ENCODE measurements at regions not wholly inside any gene's neighbourhood (a gene's known extent, or its start where the extent isn't known, plus 50 kb on each side); places are given as distances from the start of the nearest gene placed in this dataset.

DNA sequence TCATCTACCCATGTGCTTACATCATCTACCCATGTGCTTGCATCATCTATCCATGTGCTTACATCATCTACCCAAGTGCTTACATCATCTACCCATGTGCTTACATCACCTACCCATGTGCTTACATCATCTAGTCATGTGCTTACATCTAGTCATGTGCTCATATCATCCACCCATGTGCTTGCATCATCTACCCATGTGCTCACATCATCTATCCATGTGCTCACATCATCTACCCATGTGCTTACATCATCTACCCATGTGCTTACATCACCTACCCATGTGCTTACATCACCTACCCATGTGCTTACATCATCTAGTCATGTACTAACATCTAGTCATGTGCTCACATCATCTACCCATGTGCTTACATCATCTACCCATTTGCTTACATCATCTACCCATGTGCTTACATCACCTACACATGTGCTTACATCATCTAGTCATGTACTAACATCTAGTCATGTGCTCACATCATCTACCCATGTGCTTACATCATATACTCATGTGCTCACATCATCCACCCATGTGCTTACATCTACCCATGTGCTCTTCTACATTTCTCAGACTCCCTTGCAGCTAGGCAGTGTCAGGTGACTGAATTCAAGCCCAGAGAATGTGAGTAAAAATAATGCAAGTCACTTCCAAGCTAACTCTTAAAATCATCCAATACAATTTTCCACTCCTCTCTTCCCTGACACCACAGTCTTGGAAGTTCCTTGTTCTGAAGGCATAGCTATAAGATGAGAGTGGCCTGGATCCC is 196.8 kb downstream of the CBLN1 start:
- no peak overlapping the region for H3K4me3 ChIP-seq (ENCODE audit: low read length)
- no peak for DNase-seq
- no peak overlapping the region for H3K27ac ChIP-seq (ENCODE audit: low read length)
- H3K27me3 ChIP-seq (ENCODE audit: control insufficient read depth, insufficient read depth, low read length): no peaks in the 10 kb centered on the region
- H3K36me3 ChIP-seq (ENCODE audit: control insufficient read depth, insufficient read depth, low read length): no peaks in the 10 kb centered on the region
- peaks cover 5% of the 10 kb centered on the region for H3K9me3 ChIP-seq (replicated peaks; ENCODE audit: control insufficient read depth, low read depth, low read length)
- H3K4me1 ChIP-seq (ENCODE audit: control insufficient read depth, insufficient read depth, low read length): no peaks in the 10 kb centered on the region

DNA sequence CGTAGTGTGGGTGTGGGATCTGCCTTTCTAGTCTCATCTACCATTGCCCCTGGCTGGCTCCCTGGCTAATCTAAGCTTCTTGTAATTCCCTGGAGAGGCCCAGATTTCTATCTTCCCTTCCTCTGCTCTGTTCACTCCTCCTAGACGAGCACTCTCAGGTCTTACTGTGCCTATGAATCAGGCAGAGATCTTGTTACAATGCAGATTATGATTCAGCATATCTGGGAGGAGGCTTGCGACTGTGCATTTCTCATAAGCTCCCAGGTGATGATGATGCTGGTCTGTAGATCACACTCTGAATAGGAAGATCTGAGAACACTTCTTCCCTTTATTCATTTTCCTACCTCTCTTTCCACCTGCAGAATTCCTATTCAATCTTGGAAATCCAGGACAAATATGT is 200.1 kb downstream of the CBLN1 start:
- Histone ChIP-seq H3K36me3 (ENCODE audit: control insufficient read depth, insufficient read depth, low read length) (no peaks in the 10 kb centered on the region), H3K4me3 (ENCODE audit: low read length) (no peak overlapping the region), H3K4me1 (ENCODE audit: control insufficient read depth, insufficient read depth, low read length) (no peaks in the 10 kb centered on the region), H3K27me3 (ENCODE audit: control insufficient read depth, insufficient read depth, low read length) (no peaks in the 10 kb centered on the region), H3K27ac (ENCODE audit: low read length) (no peak overlapping the region), H3K9me3 (replicated peaks; ENCODE audit: control insufficient read depth, low read depth, low read length) (peaks cover 5% of the 10 kb centered on the region)
- DNase-seq: no peak
- WGBS (ENCODE audit: insufficient coverage): no CpG with 5 or more reads among the region's 3 CpGs

DNA sequence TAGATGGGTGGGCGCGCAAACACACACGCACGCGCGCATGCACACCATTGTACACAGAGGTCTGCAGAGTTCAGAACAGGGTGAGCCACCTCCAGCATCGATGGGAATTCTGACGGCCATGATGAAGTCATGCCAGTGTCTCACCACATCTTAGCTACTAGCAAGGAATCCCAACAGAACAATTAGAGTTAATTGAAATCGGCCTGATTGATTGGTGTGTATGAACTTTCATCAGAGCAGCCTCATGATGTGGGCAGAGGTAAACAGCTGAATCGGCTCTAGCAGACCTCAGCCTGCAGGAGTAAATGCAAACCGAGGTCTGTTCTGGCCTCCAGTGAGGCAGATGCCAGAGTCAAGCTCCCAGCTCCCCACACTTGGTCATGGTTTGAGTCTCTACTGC is 200.6 kb downstream of the CBLN1 start:
- DNase-seq: no peak
- H3K9me3 ChIP-seq (replicated peaks; ENCODE audit: control insufficient read depth, low read depth, low read length): peaks cover 5% of the 10 kb centered on the region
- 89% methylated on average over 9 of the region's 11 CpGs for WGBS (ENCODE audit: insufficient coverage)
- no peaks in the 10 kb centered on the region for H3K4me1 ChIP-seq (ENCODE audit: control insufficient read depth, insufficient read depth, low read length)
- H3K36me3 ChIP-seq (ENCODE audit: control insufficient read depth, insufficient read depth, low read length): no peaks in the 10 kb centered on the region
- H3K27ac ChIP-seq (ENCODE audit: low read length): no peak overlapping the region
- H3K27me3 ChIP-seq (ENCODE audit: control insufficient read depth, insufficient read depth, low read length): no peaks in the 10 kb centered on the region
- no peak overlapping the region for H3K4me3 ChIP-seq (ENCODE audit: low read length)

DNA sequence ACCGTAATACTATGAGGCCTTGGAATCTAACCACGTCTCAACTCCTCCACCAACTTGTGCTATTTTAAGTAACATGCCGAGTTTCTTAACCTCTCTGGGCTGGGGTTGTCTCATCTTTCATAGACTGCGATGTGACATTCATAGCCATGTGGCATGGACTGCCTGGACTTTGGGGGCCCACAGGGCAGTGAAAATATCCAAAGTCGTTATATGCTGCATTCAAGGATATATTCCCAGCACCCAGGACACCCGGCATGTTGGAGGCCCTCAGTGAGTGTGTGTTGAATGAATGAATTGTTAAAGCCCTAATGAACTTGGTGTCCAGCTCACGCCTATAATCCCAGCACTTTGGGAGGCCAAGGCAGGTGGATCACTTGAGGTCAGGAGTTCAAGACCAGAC is 203.1 kb downstream of the CBLN1 start:
- H3K27ac ChIP-seq (ENCODE audit: low read length): no peak overlapping the region
- no peaks in the 10 kb centered on the region for H3K36me3 ChIP-seq (ENCODE audit: control insufficient read depth, insufficient read depth, low read length)
- H3K4me1 ChIP-seq (ENCODE audit: control insufficient read depth, insufficient read depth, low read length): no peaks in the 10 kb centered on the region
- no peak overlapping the region for H3K4me3 ChIP-seq (ENCODE audit: low read length)
- H3K27me3 ChIP-seq (ENCODE audit: control insufficient read depth, insufficient read depth, low read length): no peaks in the 10 kb centered on the region
- H3K9me3 ChIP-seq (replicated peaks; ENCODE audit: control insufficient read depth, low read depth, low read length): no peaks in the 10 kb centered on the region
- DNase-seq: no peak
- WGBS (ENCODE audit: insufficient coverage): 83% methylated on average over 2 of the region's 7 CpGs

DNA sequence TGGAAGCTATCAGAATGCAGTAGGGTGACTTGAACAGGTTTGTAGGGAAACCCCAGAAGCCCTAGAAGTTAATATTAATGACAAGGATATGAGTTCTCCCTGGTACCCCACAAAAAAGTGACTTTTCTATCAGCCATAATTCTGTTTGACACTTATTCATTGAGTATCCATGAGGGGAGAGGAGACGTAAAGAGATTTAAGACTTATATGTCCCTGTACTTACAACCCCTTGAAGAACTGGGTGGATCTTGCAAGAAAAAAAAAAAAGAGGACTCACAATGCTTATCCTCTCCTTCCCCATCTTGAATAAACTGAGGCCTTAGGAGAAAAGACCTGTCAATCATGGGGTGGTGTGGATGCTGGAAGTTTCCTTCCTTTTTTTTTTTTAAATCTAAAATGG is 203.5 kb downstream of the CBLN1 start:
- Histone ChIP-seq H3K4me3 (ENCODE audit: low read length) (no peak overlapping the region), H3K9me3 (replicated peaks; ENCODE audit: control insufficient read depth, low read depth, low read length) (no peaks in the 10 kb centered on the region), H3K4me1 (ENCODE audit: control insufficient read depth, insufficient read depth, low read length) (no peaks in the 10 kb centered on the region), H3K36me3 (ENCODE audit: control insufficient read depth, insufficient read depth, low read length) (no peaks in the 10 kb centered on the region), H3K27ac (ENCODE audit: low read length) (no peak overlapping the region), H3K27me3 (ENCODE audit: control insufficient read depth, insufficient read depth, low read length) (no peaks in the 10 kb centered on the region)
- no CpG with 5 or more reads among the region's 1 CpG for WGBS (ENCODE audit: insufficient coverage)
- no peak for DNase-seq

DNA sequence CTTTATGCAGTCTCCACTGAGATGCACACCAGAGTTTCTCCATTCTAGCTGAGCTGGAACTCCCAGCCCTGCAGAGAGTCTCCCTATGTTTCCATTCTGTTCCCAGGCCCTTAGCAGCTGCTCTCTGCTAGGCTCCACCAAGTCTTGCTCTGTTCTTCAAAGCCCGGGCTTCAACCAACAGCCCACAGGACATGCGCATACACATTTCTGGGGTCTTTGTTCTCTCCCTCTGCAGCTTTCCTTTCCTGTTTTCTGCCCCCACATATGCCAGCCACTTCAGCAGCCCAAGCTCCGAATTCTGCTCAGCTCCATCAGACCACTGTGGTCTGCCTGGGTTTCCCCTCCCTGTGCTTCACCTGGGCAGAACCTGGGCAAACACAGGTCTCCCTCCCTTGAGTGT is 205.9 kb downstream of the CBLN1 start:
- WGBS (ENCODE audit: insufficient coverage): 84% methylated on average over 3 of the region's 3 CpGs
- H3K27me3 ChIP-seq (ENCODE audit: control insufficient read depth, insufficient read depth, low read length): no peaks in the 10 kb centered on the region

DNA sequence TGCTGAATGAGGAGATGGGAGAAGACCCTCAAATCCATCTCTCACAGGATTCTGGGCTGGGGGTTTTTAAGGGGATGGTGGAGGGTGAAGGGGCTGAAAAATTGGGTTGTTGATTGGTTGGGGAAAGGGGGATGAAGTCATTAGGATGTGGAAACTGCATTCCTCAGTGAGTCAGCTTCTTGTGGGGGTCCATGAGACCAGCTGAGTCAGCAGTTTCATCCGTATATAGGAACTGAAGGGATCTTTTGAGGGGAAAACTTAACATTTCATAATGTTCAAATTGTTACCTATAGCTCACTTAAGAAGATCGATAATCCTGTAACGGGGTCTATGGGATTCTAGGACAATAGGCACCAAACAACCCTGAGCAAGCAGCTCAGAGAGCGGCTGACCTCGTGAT is 213.4 kb downstream of the CBLN1 start:
- no peaks in the 10 kb centered on the region for H3K9me3 ChIP-seq (replicated peaks; ENCODE audit: control insufficient read depth, low read depth, low read length)
- no peaks in the 10 kb centered on the region for H3K36me3 ChIP-seq (ENCODE audit: control insufficient read depth, insufficient read depth, low read length)
- DNase-seq: no peak
- H3K4me3 ChIP-seq (ENCODE audit: low read length): no peak overlapping the region
- no peaks in the 10 kb centered on the region for H3K27me3 ChIP-seq (ENCODE audit: control insufficient read depth, insufficient read depth, low read length)
- no peak overlapping the region for H3K27ac ChIP-seq (ENCODE audit: low read length)
- no CpG with 5 or more reads among the region's 5 CpGs for WGBS (ENCODE audit: insufficient coverage)
- no peaks in the 10 kb centered on the region for H3K4me1 ChIP-seq (ENCODE audit: control insufficient read depth, insufficient read depth, low read length)

More for the DNA sequence above, 205.9 kb downstream of the CBLN1 start:
- no peaks in the 10 kb centered on the region for H3K36me3 ChIP-seq (ENCODE audit: control insufficient read depth, insufficient read depth, low read length)
- H3K27ac ChIP-seq (ENCODE audit: low read length): no peak overlapping the region
- H3K4me1 ChIP-seq (ENCODE audit: control insufficient read depth, insufficient read depth, low read length): no peaks in the 10 kb centered on the region
- DNase-seq: no peak
- H3K9me3 ChIP-seq (replicated peaks; ENCODE audit: control insufficient read depth, low read depth, low read length): no peaks in the 10 kb centered on the region
- H3K4me3 ChIP-seq (ENCODE audit: low read length): no peak overlapping the region

DNA sequence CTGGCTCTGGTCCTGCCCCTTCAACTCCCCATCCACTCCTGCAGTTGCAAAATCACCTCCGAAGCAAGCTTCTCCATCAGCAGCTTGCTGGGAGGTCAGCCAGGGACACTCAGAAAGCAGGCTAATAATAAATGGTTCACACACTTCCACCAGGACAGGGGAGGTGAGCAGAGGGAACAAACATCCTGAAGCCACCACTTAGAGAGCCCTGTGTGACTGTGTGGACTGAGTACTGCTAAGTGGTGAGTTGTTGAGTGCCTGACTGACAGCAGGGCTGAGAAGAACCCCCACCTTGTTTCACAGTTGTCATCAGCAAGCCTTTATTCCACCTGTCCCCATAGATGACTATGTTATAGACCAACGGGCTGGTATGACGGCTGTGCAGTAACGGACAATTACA is 213.9 kb downstream of the CBLN1 start:
- no peak overlapping the region for H3K4me3 ChIP-seq (ENCODE audit: low read length)
- H3K36me3 ChIP-seq (ENCODE audit: control insufficient read depth, insufficient read depth, low read length): no peaks in the 10 kb centered on the region
- no peak overlapping the region for H3K27ac ChIP-seq (ENCODE audit: low read length)
- H3K27me3 ChIP-seq (ENCODE audit: control insufficient read depth, insufficient read depth, low read length): no peaks in the 10 kb centered on the region
- H3K4me1 ChIP-seq (ENCODE audit: control insufficient read depth, insufficient read depth, low read length): no peaks in the 10 kb centered on the region
- DNase-seq: no peak
- H3K9me3 ChIP-seq (replicated peaks; ENCODE audit: control insufficient read depth, low read depth, low read length): no peaks in the 10 kb centered on the region
- WGBS (ENCODE audit: insufficient coverage): no CpG with 5 or more reads among the region's 4 CpGs

DNA sequence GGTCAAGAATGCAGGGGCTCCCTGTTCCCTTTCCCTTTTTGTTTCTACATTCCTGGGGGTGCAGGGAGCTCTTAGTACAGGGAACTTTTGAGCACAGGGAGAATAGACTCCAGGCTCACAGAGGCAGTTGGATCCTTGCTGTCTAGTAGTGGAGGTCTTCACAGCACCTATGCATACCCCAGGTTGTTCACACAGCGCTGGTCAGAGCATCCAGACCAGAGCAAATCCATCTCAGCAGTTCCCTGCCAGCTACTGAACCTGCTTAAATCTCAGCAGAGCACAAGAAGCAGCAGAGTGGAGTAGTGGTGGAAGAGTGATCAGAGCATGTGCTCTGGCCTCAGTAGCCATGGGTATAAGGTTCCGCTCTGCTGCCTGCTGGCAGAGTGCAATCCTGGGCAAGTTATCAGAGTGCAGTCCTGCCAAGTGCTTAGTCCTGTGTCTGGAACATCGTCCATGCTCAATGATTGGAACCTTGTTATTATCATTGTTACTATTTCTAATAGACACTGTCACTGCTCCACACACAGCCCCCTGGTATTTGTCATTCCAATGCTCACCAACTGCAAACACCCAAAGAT is 220.4 kb downstream of the CBLN1 start:
- WGBS (ENCODE audit: insufficient coverage): 40% methylated on average over 2 of the region's 3 CpGs
- H3K4me1 ChIP-seq (ENCODE audit: control insufficient read depth, insufficient read depth, low read length): no peaks in the 10 kb centered on the region
- H3K36me3 ChIP-seq (ENCODE audit: control insufficient read depth, insufficient read depth, low read length): no peaks in the 10 kb centered on the region
- no peak overlapping the region for H3K4me3 ChIP-seq (ENCODE audit: low read length)
- no peaks in the 10 kb centered on the region for H3K27me3 ChIP-seq (ENCODE audit: control insufficient read depth, insufficient read depth, low read length)
- DNase-seq: peak; percentile 13
- H3K27ac ChIP-seq (ENCODE audit: low read length): no peak overlapping the region
- no peaks in the 10 kb centered on the region for H3K9me3 ChIP-seq (replicated peaks; ENCODE audit: control insufficient read depth, low read depth, low read length)

DNA sequence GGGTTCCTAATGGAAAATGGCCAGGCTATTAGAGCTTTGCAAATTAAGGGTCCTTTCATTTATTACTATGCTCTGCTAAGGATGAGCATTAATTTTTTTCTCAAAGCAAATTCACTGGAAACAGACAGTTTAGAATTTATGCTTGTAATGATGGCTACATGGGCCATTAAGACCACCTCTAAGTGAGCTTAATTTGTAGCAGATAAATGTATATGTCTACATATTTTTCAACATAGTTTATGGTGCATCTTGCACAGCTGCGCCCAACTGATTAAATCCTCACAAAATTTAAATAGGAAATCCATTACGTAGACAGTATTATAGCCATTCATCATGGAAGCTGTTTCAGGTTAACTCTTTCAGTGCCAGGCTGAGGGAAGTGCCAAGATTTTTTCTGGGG is 220.9 kb downstream of the CBLN1 start:
- no peak overlapping the region for H3K4me3 ChIP-seq (ENCODE audit: low read length)
- DNase-seq: no peak
- H3K36me3 ChIP-seq (ENCODE audit: control insufficient read depth, insufficient read depth, low read length): no peaks in the 10 kb centered on the region
- H3K9me3 ChIP-seq (replicated peaks; ENCODE audit: control insufficient read depth, low read depth, low read length): no peaks in the 10 kb centered on the region
- H3K27ac ChIP-seq (ENCODE audit: low read length): no peak overlapping the region
- H3K4me1 ChIP-seq (ENCODE audit: control insufficient read depth, insufficient read depth, low read length): no peaks in the 10 kb centered on the region
- WGBS (ENCODE audit: insufficient coverage): no CpG with 5 or more reads among the region's 2 CpGs
- no peaks in the 10 kb centered on the region for H3K27me3 ChIP-seq (ENCODE audit: control insufficient read depth, insufficient read depth, low read length)

DNA sequence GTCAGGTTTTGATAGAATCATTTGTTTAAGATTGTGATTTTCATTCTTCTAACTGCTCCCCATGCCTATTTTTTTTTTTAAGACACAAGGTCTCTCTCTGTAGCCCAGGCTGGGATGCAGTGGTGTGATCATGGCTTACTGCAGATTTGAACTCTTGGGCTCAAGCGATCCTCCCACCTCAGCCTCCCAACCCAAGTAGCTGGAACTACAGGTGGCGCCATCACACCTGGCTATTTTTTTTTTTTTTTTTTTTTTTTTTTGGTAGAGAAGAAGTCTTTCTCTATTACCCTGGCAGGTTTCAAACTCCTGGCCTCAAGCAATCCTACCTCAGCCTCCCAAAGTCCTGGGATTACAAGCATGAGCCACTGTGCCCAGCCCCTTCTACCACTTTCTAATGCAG is 223.3 kb downstream of the CBLN1 start:
- Histone ChIP-seq H3K4me3 (ENCODE audit: low read length) (no peak overlapping the region), H3K27ac (ENCODE audit: low read length) (no peak overlapping the region), H3K4me1 (ENCODE audit: control insufficient read depth, insufficient read depth, low read length) (no peaks in the 10 kb centered on the region), H3K36me3 (ENCODE audit: control insufficient read depth, insufficient read depth, low read length) (no peaks in the 10 kb centered on the region), H3K27me3 (ENCODE audit: control insufficient read depth, insufficient read depth, low read length) (no peaks in the 10 kb centered on the region), H3K9me3 (replicated peaks; ENCODE audit: control insufficient read depth, low read depth, low read length) (no peaks in the 10 kb centered on the region)
- no CpG with 5 or more reads among the region's 2 CpGs for WGBS (ENCODE audit: insufficient coverage)
- DNase-seq: no peak

Data from muscle of leg (tissue), 3 donors.